ENCODE measurements at regions not wholly inside any gene's neighbourhood (a gene's known extent, or its start where the extent isn't known, plus 50 kb on each side); places are given as distances from the start of the nearest gene placed in this dataset.

DNA sequence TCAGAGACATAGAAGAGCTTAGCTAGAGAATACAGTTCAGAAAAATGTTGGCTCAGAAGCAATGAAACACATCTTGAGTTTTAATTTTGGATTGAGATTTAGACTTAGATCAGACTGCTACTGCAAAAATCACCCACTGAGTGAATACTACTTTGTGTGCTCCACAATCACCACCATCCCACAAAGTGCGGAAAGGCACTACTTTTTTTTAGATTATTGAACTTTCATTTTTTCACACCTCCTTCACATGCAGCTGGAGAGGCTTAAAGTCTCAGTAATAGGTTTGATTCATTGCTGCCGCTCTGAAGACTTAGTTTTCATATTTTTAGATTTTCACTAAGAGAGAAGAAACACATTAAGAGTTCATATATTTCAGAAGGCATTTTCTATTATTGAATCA is 289.9 kb upstream of the PRR20A start:
- DNase-seq (ENCODE audit: low spot score): no peak
- no peak overlapping the region for H3K27ac ChIP-seq
- CTCF ChIA-PET: no interaction called here
- POLR2A ChIA-PET (ENCODE audit: low non-redundant PET): no interaction called here
- TF ChIP-seq, protein P1, sequence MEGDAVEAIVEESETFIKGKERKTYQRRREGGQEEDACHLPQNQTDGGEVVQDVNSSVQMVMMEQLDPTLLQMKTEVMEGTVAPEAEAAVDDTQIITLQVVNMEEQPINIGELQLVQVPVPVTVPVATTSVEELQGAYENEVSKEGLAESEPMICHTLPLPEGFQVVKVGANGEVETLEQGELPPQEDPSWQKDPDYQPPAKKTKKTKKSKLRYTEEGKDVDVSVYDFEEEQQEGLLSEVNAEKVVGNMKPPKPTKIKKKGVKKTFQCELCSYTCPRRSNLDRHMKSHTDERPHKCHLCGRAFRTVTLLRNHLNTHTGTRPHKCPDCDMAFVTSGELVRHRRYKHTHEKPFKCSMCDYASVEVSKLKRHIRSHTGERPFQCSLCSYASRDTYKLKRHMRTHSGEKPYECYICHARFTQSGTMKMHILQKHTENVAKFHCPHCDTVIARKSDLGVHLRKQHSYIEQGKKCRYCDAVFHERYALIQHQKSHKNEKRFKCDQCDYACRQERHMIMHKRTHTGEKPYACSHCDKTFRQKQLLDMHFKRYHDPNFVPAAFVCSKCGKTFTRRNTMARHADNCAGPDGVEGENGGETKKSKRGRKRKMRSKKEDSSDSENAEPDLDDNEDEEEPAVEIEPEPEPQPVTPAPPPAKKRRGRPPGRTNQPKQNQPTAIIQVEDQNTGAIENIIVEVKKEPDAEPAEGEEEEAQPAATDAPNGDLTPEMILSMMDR (conservative IDR thresholded peaks at IDR 0.05; ENCODE audit: low read depth): no peak

- ChIA-PET POLR2A (ENCODE audit: low non-redundant PET) (no interaction called here), CTCF (no interaction called here)
- H3K27ac ChIP-seq: no peak overlapping the region
- TF ChIP-seq, protein P1 (conservative IDR thresholded peaks at IDR 0.05; ENCODE audit: low read depth): no peak
- no peak for DNase-seq (ENCODE audit: low spot score)
These were observed 279.2 kb upstream of the PRR20A start for GRCh38 chr13:56861476-56861875.

GRCh38 chr13:56864451-56864850 is 276.3 kb upstream of the PRR20A start:
- H3K27ac ChIP-seq: no peak overlapping the region
- DNase-seq (ENCODE audit: low spot score): no peak
- CTCF ChIA-PET: interaction anchor here (0.7 kb wide), 1 partner anchor 220 kb away, joined by 5 read pairs; no protein-coding TSS in a partner anchor
- POLR2A ChIA-PET (ENCODE audit: low non-redundant PET): no interaction called here
- TF ChIP-seq, protein P1 (conservative IDR thresholded peaks at IDR 0.05; ENCODE audit: low read depth): no peak

DNA sequence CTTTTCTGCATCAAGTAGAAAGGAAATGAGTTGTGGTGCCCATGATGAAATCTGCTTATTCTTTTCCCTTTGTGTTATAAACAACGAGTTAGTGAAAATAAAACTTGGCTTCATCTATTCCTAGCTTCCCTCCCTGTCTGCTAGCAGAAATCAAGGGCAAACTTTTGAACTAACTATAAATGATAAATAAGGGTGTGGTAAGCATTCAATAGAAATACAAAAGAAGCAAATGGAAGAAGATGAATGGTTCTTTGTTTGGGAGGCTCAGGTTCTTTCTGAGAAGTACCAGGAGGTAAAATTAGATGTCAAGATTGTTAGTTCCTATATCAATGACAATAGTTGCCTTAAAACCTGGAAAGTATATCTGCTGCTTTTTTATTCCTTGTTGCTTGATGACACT is 275.3 kb upstream of the PRR20A start:
- POLR2A ChIA-PET (ENCODE audit: low non-redundant PET): no interaction called here
- DNase-seq (ENCODE audit: low spot score): no peak
- CTCF ChIA-PET: no interaction called here
- no peak overlapping the region for H3K27ac ChIP-seq
- TF ChIP-seq, protein P1 (conservative IDR thresholded peaks at IDR 0.05; ENCODE audit: low read depth): no peak

GRCh38 chr13:56869671-56870070 is 271.0 kb upstream of the PRR20A start:
- no peak for DNase-seq (ENCODE audit: low spot score)
- POLR2A ChIA-PET (ENCODE audit: low non-redundant PET): no interaction called here
- TF ChIP-seq, protein P1 (conservative IDR thresholded peaks at IDR 0.05; ENCODE audit: low read depth): no peak
- CTCF ChIA-PET: no interaction called here
- no peak overlapping the region for H3K27ac ChIP-seq

GRCh38 chr13:56886398-56886797 is 254.3 kb upstream of the PRR20A start:
- no peak for DNase-seq (ENCODE audit: low spot score)
- ChIA-PET CTCF (interaction anchor here (0.7 kb wide), 1 partner anchor 638 kb away, joined by 4 read pairs; no protein-coding TSS in a partner anchor), POLR2A (ENCODE audit: low non-redundant PET) (no interaction called here)
- TF ChIP-seq, protein P1 (conservative IDR thresholded peaks at IDR 0.05; ENCODE audit: low read depth): no peak
- no peak overlapping the region for H3K27ac ChIP-seq

DNA sequence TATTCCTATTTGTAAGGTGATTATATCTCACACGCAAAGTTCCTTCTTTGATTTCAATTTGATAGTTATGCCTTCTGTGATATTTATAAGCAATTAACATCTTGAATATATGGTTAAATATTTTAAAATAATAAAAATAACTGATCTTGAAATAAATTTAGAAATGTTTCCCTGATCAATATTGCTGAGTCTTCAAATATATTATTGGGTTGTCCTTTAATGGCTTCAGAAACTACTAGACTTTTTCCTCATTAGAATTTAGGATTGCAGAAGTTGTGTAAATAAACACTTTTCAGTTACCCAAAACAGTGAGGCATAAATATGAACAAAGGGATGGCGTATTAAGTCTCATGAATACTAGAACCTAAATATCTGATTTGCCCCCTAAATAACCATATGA is 252.3 kb upstream of the PRR20A start:
- TF ChIP-seq, protein P1 (conservative IDR thresholded peaks at IDR 0.05; ENCODE audit: low read depth): no peak
- no peak for DNase-seq (ENCODE audit: low spot score)
- no peak overlapping the region for H3K27ac ChIP-seq
- ChIA-PET POLR2A (ENCODE audit: low non-redundant PET) (no interaction called here), CTCF (no interaction called here)

Measured in RWPE1 (cell line).